ENCODE measurements at regions not wholly inside any gene's neighbourhood (a gene's known extent, or its start where the extent isn't known, plus 50 kb on each side); places are given as distances from the start of the nearest gene placed in this dataset.

DNA sequence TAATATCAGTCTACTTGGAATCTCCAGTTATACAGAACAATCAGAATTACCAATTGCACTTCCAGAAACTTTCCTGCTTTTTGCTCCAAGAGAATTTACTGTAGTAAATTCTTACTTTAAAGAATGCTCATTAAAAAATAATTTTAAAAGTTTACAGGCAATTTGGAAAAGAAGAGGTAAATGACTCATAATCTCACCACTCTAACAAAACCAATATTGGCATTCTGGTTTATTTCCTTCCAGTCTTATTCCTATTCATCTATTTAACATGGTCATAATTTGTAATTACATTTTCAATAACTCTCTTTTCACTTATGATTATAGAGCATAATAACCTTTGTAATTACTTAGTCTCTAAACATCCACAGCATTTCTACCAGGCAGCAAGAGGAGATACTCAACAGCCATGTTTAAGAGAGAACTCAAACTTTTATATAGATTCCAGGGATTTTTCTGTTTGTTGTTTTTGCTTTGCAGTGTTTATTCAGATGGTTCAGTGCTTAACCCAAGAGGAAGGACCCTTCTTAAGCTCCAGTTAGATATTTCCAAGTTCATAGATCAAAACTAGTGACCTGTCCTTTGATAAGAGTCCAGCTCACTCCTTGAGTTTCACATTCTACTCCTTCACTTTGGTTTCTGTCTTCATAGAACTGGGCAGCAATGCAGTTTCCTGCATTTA lies 464.7 kb downstream of the TXNL1 start:
- no peak for DNase-seq (ENCODE audit: low spot score)

- DNase-seq (ENCODE audit: low spot score): no peak
These were observed 465.9 kb downstream of the TXNL1 start for GRCh38 chr18:56172527-56172926.

GRCh38 chr18:56171848-56172247 lies 466.5 kb downstream of the TXNL1 start:
- DNase-seq (ENCODE audit: low spot score): no peak

DNA sequence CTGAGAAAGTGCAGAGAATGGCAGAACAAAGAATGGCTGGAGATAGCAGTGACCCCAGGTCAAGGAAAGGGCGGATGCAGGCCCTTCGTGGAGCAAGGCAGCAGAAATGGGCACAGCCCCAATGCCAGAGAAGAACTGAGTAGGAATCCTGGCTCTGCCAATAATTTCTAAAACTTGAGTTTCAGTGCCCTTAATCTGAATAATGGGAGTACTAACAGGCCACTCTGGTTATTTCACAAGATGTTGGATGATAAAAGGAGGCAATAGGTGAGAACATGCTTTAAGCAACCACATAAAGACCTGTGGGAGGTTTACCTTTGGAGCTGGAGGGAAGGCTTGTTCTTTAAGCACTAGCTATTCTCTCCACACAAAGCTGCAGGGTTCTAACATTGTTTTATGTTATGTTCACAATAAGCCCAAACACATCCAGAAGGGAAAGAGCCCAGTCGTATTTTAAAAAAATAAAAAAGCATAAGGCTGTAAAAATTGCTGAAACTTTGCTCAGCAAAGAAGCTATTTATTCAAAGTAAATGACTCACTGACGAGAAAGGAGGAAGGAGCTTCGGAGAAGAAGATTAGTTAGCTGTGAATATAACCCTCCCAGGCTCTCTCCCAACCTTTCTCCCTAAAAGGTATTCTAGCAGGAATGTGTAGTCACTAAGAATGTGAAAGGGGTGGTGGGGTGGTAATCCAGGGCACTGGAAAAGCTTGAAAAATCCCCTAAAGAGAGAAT lies 470.2 kb downstream of the TXNL1 start:
- peak; percentile 67 for DNase-seq (ENCODE audit: low spot score)

GRCh38 chr18:56167366-56167765 lies 471.0 kb downstream of the TXNL1 start:
- no peak for DNase-seq (ENCODE audit: low spot score)

DNA sequence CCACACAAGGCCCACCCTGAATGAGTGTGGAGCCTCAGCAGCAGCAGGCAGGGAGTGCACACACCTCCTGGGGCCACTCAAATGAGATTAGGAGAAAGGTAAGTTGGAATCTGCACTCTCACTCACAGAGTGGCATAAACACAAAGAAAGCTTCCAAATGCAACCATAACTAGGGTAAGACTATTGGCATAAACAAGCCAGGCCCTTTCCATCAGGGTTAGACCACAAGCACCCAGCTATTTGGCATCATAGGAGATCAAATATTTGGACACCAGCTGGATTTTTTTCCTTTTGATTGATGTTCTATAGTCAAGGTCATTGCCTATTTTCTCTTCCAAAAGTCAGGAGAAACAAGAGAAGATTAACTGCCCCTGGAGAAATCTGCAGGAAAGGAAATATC lies 471.5 kb downstream of the TXNL1 start:
- no peak for DNase-seq (ENCODE audit: low spot score)

GRCh38 chr18:56165601-56166355 lies 472.6 kb downstream of the TXNL1 start:
- DNase-seq (ENCODE audit: low spot score): no peak

DNA sequence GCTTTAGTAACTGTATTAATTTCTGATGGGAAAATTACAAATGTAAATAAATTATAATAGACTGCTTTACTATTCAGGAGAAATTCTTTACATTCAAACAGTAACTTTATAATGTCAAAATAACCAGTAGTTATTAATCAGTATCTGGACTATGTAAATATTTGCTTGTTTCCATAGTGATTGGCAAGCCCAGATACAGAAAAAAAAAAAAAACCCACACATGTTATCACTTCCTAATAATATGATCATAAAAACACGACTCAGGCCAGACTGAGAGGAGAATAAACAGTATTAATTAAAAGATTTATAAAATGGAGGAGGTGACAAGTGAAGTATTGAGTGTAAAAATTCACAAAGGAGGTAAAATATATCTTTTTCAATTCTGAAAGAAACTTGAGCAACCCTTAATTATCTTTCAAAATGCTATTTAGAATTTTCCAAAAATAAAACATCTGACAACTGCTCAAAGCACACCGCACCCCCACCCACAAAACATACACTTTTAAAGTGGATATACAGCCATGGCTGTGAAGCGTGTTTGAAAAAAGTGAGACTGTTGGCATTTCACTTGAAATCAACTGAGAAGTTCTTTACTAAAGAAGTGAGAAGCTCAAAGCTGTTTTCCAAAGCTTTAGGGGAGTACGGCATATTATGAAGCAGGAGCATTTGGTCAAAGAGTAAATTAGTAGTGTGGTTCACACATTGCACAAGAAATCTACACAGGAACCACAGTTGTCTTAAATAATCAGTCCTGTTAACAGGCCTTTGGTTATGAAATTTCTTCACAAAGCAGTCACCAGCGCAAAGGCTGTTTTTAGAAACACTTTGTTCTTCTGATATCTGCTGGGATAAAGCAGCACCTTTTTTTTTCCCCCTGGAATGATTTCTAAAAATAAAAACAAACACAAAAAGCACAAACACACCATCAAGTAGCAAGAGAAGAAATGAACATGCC lies 475.8 kb downstream of the TXNL1 start:
- no peak for DNase-seq (ENCODE audit: low spot score)

- DNase-seq (ENCODE audit: low spot score): no peak
These were observed 476.7 kb downstream of the TXNL1 start for GRCh38 chr18:56161566-56162260.

- no peak for DNase-seq (ENCODE audit: low spot score)
These were observed 479.7 kb downstream of the TXNL1 start for GRCh38 chr18:56158676-56159075.

- no peak for DNase-seq (ENCODE audit: low spot score)
These were observed 480.9 kb downstream of the TXNL1 start for GRCh38 chr18:56157541-56157940.

GRCh38 chr18:56152551-56153310 lies 485.7 kb downstream of the TXNL1 start:
- DNase-seq (ENCODE audit: low spot score): no peak

DNA sequence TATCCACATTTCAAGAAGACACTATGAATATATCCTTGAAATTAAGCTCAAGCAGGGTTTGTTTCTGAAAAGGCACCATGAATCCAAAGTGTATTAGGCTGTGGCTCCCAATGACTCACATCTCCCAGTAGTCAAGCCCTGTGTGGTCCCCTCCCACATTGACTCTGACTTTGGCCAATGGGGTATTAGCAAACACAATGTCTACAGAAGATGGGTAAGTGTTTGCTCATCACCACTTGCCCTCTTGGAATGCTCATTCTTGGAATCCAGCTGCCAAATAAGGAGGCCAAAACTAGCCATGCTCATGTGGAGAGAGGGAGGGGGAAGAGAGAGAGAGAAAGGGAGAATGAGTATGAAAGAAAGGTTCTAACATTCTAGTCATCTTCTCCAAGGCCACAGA lies 490.0 kb downstream of the TXNL1 start:
- peak; percentile 91 for DNase-seq (ENCODE audit: low spot score)

DNA sequence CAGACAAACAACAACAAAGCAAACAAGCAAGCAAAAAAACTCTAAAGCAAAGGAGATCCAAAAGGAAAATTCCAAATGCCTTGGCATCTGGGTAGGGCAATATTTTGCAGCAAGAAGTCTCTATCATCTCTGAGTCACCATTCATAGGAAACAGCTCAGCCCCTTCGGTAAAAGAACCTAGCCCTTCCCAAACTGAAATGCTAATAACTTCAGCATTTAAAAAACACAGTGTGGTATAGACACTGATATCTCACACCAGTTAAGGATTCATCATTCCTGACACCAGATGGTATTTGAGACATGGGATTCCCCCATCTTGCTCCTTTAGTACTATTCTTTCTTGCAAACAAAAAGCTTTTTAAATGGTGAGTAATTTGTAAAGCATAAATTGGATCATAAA lies 491.8 kb downstream of the TXNL1 start:
- DNase-seq (ENCODE audit: low spot score): no peak

GRCh38 chr18:56142001-56142400 lies 496.4 kb downstream of the TXNL1 start:
- no peak for DNase-seq (ENCODE audit: low spot score)

- DNase-seq (ENCODE audit: low spot score): peak; percentile 20
These were observed 498.6 kb downstream of the TXNL1 start for GRCh38 chr18:56139792-56140254.

- DNase-seq (ENCODE audit: low spot score): no peak
These were observed 499.0 kb downstream of the TXNL1 start for GRCh38 chr18:56139372-56139771.

GRCh38 chr18:56136105-56136504 lies 502.3 kb downstream of the TXNL1 start:
- DNase-seq (ENCODE audit: low spot score): no peak

DNA sequence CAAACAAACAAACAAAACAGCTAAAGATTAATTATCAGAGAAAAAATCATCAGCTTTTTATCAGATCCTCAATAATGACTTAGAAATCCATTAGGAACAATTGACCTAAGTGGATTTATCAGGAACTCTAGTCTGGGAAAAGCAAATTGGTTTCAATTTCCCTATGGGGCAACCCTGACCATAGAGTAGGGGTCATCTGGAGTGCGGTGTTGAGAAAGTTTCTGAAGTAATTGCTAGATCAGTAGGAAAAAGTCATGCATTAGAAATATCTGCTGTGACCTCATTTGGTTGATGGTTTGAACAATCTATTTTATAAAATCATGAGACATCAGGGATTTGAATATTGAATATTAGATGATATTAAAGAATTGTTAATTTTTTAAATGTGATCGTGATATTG lies 507.9 kb downstream of the TXNL1 start:
- DNase-seq (ENCODE audit: low spot score): no peak

DNA sequence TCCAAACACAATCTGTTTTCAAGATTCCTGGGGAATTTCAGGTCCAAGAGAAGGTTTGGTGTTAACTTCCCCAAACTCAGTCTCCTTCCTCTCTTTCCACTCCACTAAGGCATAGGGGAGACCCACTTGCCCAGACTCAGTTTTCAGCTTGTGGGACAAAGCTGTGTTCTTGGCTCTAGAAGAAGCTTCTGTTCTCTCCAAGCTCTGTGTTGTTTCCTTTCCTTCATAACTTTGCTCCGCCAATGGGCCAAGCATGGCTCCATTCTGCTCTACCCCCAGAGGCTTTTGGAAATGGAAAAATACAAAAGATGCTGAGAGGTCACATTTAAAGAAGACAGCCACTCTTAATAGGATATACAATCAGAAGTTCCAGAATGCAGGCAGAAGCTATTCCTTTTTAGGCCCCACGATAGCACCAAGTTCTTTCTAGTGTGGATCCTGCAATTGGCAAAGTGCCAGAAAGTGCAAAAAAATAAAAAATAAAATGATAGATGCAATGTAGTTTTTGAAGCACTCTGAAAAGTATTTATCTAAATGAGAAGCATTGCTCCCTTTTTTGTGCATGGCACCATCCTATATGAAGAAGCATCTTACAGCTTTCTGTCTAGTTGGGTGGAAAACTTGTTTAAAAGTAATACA lies 510.1 kb downstream of the TXNL1 start:
- DNase-seq (ENCODE audit: low spot score): no peak
